ENCODE measurements at regions not wholly inside any gene's neighbourhood (a gene's known extent, or its start where the extent isn't known, plus 50 kb on each side); places are given as distances from the start of the nearest gene placed in this dataset.
A peak's percentile ranks its signal among the peaks of the same experiment; 100 is the strongest.

GRCh38 chr12:24020397-24021163 is 71.1 kb upstream of the SOX5 start:
- DNase-seq: no peak

DNA sequence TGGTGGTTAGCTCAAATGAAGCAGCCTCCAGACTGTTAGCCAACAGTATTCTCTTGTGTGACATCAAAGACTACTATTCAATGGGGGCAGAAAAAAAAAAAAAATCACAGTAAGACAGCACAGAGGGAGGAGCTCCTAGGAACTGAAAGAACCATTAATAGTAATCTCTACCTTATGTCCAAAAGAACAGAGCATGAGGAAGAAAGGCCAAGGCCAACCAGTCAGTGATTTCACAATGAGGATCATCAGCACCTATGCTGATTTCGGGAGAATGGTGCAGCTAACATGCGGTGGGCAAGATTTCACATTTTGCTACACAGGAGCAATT is 66.3 kb upstream of the SOX5 start:
- DNase-seq: no peak

DNA sequence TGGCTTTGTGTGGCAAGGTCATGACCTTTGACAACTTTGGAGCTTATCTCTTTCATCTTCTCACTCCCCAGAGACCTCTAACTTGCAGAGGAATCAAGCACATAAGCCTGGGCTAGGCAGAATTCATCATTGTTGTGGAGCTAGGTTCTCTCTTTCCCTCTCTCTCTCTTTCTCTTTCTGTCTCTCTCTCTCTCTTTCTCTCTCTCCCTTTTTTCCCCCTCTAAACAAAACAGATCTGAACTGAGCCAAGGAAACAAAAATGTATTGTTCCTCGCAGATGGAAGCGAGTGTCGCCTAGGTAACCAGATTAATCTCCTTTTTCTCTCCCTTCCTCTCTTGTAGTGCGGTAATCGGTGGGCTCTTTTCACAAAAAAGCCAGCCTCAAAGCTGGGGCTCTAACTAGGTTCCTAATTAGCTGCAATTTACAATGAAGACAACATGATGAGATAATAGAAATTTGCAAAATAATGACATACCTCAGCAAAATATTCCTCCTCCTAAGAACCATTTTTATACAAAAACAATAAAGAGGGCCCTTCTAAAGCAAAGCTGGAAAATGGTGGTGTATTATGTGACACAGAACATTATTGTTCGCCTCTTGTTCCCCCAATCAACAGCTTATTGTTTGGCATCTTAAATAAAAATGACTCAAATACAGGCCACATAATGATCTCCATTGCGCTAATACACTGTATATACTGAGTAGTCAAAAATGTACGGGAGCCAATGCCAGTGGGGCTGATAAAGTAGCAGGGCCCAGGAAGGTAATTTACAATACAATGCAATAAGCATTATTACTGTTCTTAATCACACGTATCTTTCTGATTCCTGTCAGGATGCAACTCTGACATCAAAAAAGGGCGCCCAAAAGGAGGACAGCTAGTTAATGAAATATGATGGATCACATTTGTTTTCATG is 65.7 kb upstream of the SOX5 start:
- no peak for DNase-seq

GRCh38 chr12:24014240-24014639 is 64.8 kb upstream of the SOX5 start:
- no peak for DNase-seq

DNA sequence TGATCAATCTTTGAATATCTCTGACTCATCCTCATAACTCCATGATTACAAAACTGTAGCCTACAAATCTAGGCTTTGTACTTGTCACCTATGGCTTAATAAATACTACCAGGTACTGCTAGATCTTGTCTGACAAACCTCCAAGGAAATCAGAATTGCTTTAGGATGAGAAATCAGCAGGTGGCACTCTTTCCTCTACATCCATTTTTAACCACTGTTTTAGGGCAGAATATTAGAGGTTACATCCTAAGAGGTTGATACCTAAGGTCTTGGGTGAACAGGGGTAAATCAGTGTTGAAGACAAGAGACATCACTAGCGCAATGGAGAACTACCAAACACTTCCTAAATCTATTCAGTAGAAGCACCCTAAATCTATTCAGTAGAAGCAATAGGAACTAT is 63.1 kb upstream of the SOX5 start:
- DNase-seq: peak; percentile 12

DNA sequence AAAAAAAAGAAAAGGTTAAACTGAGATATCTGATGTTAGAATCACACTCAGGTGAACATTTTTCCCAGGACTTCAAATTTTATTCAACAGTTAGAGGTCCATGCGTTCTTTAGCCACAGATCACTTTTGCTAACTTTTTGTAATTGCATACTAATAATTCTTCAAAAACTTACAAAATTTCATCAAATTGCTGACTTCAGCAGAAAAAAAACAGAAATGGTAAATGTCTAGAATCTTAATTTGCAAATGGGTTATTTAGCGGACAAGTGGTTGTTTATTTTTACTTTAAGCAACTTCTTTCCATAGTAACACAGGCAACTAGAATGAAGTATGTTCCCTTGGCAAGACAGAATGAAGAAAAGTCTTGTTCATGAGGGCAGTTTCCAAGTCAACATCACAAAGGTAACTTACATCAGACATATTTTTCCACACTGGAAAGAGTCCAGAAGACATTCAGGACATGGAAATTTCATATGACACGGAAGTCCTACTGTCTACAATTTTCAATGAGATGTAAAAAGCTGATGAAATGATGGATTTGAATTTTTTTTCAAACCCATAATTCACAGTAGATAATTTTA is 62.5 kb upstream of the SOX5 start:
- DNase-seq: no peak

GRCh38 chr12:24008166-24008565 is 58.7 kb upstream of the SOX5 start:
- no peak for DNase-seq
